CD4-positive, alpha-beta T cell (primary cell): ENCODE measurements at regions not wholly inside any gene's neighbourhood (a gene's known extent, or its start where the extent isn't known, plus 50 kb on each side); places are given as distances from the start of the nearest gene placed in this dataset.

Source experiments
- ATAC-seq: fragments of 200-7000 bp; cut with Tn5 transposase; one replicate; pipeline ENCODE4 v1.10.0; 2022; ENCODE audit warnings: mild to moderate bottlenecking; ENCODE audit not compliant: poor library complexity
- CTCF ChIA-PET: fragments of 350-600 bp; sonication (Branson Sonifier 250); formaldehyde crosslinking; loops from one replicate; lab custom pipeline; 2021; ENCODE audit warnings: antibody characterized with exemption, inconsistent platforms; lab: Charles Lee
- POLR2A ChIA-PET: fragments of 350-600 bp; sonication (Branson Sonifier 250); formaldehyde crosslinking; loops from one replicate; lab custom pipeline; 2021; ENCODE audit warnings: antibody characterized with exemption, inconsistent platforms; lab: Charles Lee
- DNase-seq, 14 experiments: peaks; one replicate each; pipeline ENCODE4 v3.0.0-alpha.2; 2013 to 2020; ENCODE audit warnings: mixed read lengths in 2 of 14
- H3K27ac ChIP-seq, 2 donors: one replicate each; pipeline versions ENCODE4 v1.5.1 to v1.7.0; 2013; ENCODE audit warnings: low read length in 2 of 2, low read depth in 1 of 2, mild to moderate bottlenecking in 1 of 2
- H3K27me3 ChIP-seq, 2 experiments: 1 replicate in 1 of 2; 2 replicates in 1 of 2; pipeline versions ENCODE4 v1.6.1 to v1.7.0; 2013; ENCODE audit warnings: low read length in 2 of 2, control low read depth in 1 of 2, mild to moderate bottlenecking in 1 of 2, moderate library complexity in 1 of 2; ENCODE audit not compliant: insufficient read depth in 2 of 2, control insufficient read depth in 1 of 2
- H3K36me3 ChIP-seq: one replicate; pipeline ENCODE4 v1.6.1; 2013; ENCODE audit warnings: low read length, control low read depth; ENCODE audit not compliant: insufficient read depth
- H3K4me1 ChIP-seq: one replicate; pipeline ENCODE4 v1.6.1; 2013; ENCODE audit warnings: low read length, control low read depth; ENCODE audit not compliant: insufficient read depth
- H3K4me3 ChIP-seq: one replicate; pipeline ENCODE4 v1.5.1; 2013; ENCODE audit warnings: mild to moderate bottlenecking, low read length, moderate library complexity
- H3K9me3 ChIP-seq, 2 experiments: 1 replicate in 1 of 2; 2 replicates in 1 of 2; pipeline versions ENCODE4 v1.6.1 to v1.7.0; 2013; ENCODE audit warnings: low read length in 2 of 2, mild to moderate bottlenecking in 2 of 2, control low read depth in 1 of 2, moderate library complexity in 1 of 2; ENCODE audit not compliant: control insufficient read depth in 1 of 2, insufficient read depth in 1 of 2
- H3K27ac Mint-ChIP-seq: one replicate; pipeline ENCODE4 v1.8.0; 2020; ENCODE audit warnings: mixed read lengths
- H3K27me3 Mint-ChIP-seq: one replicate; pipeline ENCODE4 v1.8.0; 2021; ENCODE audit warnings: mixed read lengths
- H3K36me3 Mint-ChIP-seq: one replicate; pipeline ENCODE4 v1.8.0; 2021; ENCODE audit warnings: low read depth, mixed read lengths
- H3K4me1 Mint-ChIP-seq: one replicate; pipeline ENCODE4 v1.8.0; 2021; ENCODE audit warnings: low read depth, mixed read lengths
- H3K4me3 Mint-ChIP-seq: one replicate; pipeline ENCODE4 v1.8.0; 2020; ENCODE audit warnings: mild to moderate bottlenecking, mixed read lengths
- H3K9me3 Mint-ChIP-seq: one replicate; pipeline ENCODE4 v1.8.0; 2020; ENCODE audit warnings: mixed read lengths
- CTCF ChIP-seq: fragments of 200-600 bp; IDR thresholded peaks from one replicate; pipeline ENCODE4 v1.8.0; 2022; ENCODE audit warnings: antibody characterized with exemption, mild to moderate bottlenecking
- intact Hi-C, 2 experiments: fragments of 100-400 bp; cut with DNase I in 1 of 2; cut with micrococcal nuclease in 1 of 2; formaldehyde crosslinking; loops; one replicate each; pipeline versions ENCODE4 v1.15.1 to v1.9.0; 2023 to 2025; cut with DNase I, micrococcal nuclease

- Histone ChIP-seq H3K27ac (no peak overlapping the region), H3K36me3 (no peaks in the 10 kb centered on the region), H3K27me3 (no peaks in the 10 kb centered on the region), H3K9me3 (no peaks in the 10 kb centered on the region), H3K4me3 (no peak overlapping the region), H3K4me1 (no peaks in the 10 kb centered on the region)
- CTCF ChIA-PET: no interaction called here
- DNase-seq: no peak
- no peak for TF ChIP-seq CTCF
- intact Hi-C loops: no loop called here
- H3K4me3 Mint-ChIP-seq: no peak overlapping the region
- H3K27me3 Mint-ChIP-seq: no peaks in the 10 kb centered on the region
- no peaks in the 10 kb centered on the region for H3K9me3 Mint-ChIP-seq
- H3K4me1 Mint-ChIP-seq: no peaks in the 10 kb centered on the region
- ATAC-seq: no peak
- no peak overlapping the region for H3K27ac Mint-ChIP-seq
- POLR2A ChIA-PET: no interaction called here
- H3K36me3 Mint-ChIP-seq: no peaks in the 10 kb centered on the region
Observed at GRCh38 chr4:181204109-181204508, 1039.1 kb upstream of the TENM3 start.

GRCh38 chr4:181213551-181213950 lies 1029.7 kb upstream of the TENM3 start:
- no peak overlapping the region for H3K27ac ChIP-seq
- Mint-ChIP-seq H3K4me1 (no peaks in the 10 kb centered on the region), H3K27me3 (no peaks in the 10 kb centered on the region), H3K4me3 (no peak overlapping the region), H3K9me3 (peaks cover 4% of the 10 kb centered on the region), H3K36me3 (no peaks in the 10 kb centered on the region), H3K27ac (no peak overlapping the region)
- no peaks in the 10 kb centered on the region for H3K4me1 ChIP-seq
- no peak for DNase-seq
- intact Hi-C loops: no loop called here
- H3K36me3 ChIP-seq: no peaks in the 10 kb centered on the region
- POLR2A ChIA-PET: no interaction called here
- H3K9me3 ChIP-seq: peaks cover 0 to 3% of the 10 kb centered on the region in 2 experiments
- H3K4me3 ChIP-seq: no peak overlapping the region
- no peak for TF ChIP-seq CTCF
- ATAC-seq: no peak
- CTCF ChIA-PET: no interaction called here
- H3K27me3 ChIP-seq: no peaks in the 10 kb centered on the region

GRCh38 chr4:181216501-181216900 lies 1026.7 kb upstream of the TENM3 start:
- Histone ChIP-seq H3K4me1 (no peaks in the 10 kb centered on the region), H3K27ac (no peak overlapping the region), H3K9me3 (peaks cover 0 to 7% of the 10 kb centered on the region in 2 experiments), H3K4me3 (no peak overlapping the region), H3K27me3 (no peaks in the 10 kb centered on the region), H3K36me3 (no peaks in the 10 kb centered on the region)
- POLR2A ChIA-PET: no interaction called here
- intact Hi-C loops: no loop called here
- Mint-ChIP-seq H3K36me3 (no peaks in the 10 kb centered on the region), H3K4me1 (no peaks in the 10 kb centered on the region), H3K9me3 (peaks cover 4% of the 10 kb centered on the region), H3K27me3 (no peaks in the 10 kb centered on the region), H3K4me3 (no peak overlapping the region), H3K27ac (no peak overlapping the region)
- ATAC-seq (no peak), DNase-seq (no peak)
- TF ChIP-seq CTCF: no peak
- CTCF ChIA-PET: no interaction called here
